HepG2 (cell line): ENCODE measurements at regions not wholly inside any gene's neighbourhood (a gene's known extent, or its start where the extent isn't known, plus 50 kb on each side); places are given as distances from the start of the nearest gene placed in this dataset.

Source experiments
- ATAC-seq: fragments of 200-7000 bp; cut with Tn5 transposase; 3 replicates; pipeline ENCODE4 v1.9.1; 2020; ENCODE audit warnings: mild to moderate bottlenecking, moderate library complexity
- BruUV-seq: library from RNA; stranded (reverse); fragments of 400-500 nt; replicated peaks from 2 replicates; lab custom pipeline; 2021; lab: Mats Ljungman, UMichigan
- CTCF ChIA-PET: fragments of 300-600 bp; formaldehyde crosslinking; extraction: SDS; loops from one replicate; lab custom pipeline; 2021; ENCODE audit warnings: low total read pairs, inconsistent platforms, low intra/inter-chr PET ratio; lab: Yijun Ruan, JAX
- POLR2A ChIA-PET: fragments of 350-600 bp; sonication (Branson Sonifier 250); formaldehyde crosslinking; loops from one replicate; lab custom pipeline; 2020; ENCODE audit warnings: antibody characterized with exemption, inconsistent platforms; lab: Yijun Ruan, JAX
- DNase-seq: peaks from one replicate; pipeline ENCODE4 v3.0.0-alpha.2; 2015; ENCODE audit warnings: low spot score
- FAIRE-seq: peaks from 3 replicates; lab custom pipeline; 2011; peaks lifted over from hg19 to GRCh38; lab: Jason Lieb, UNC
- H2AFZ ChIP-seq: one replicate; pipeline ENCODE4 v1.6.1; 2011; ENCODE audit warnings: low read length, inconsistent platforms
- H3K27ac ChIP-seq: fragments of 300-600 bp; 3 replicates; pipeline ENCODE4 v1.8.0; 2011; ENCODE audit warnings: mixed run types, mild to moderate bottlenecking, mixed read lengths, low read length, inconsistent platforms; ENCODE audit not compliant: insufficient read depth; ENCODE audit errors: extremely low read length
- H3K27me3 ChIP-seq, 2 experiments: fragments of 200-600 bp in 1 of 2; 2 replicates in 1 of 2; 3 replicates in 1 of 2; pipeline versions ENCODE4 v1.6.0 to v1.8.0; 2011; ENCODE audit warnings: low read length in 2 of 2, mild to moderate bottlenecking in 2 of 2, moderate library complexity in 2 of 2, inconsistent platforms in 1 of 2; ENCODE audit not compliant: insufficient read depth in 2 of 2, control insufficient read depth in 1 of 2
- H3K36me3 ChIP-seq, 2 experiments: fragments of 200-600 bp in 1 of 2; replicated peaks in 1 of 2; 2 replicates in 1 of 2; 3 replicates in 1 of 2; pipeline versions ENCODE4 v1.5.1 to v1.8.0; 2011; ENCODE audit warnings: low read length in 2 of 2, inconsistent platforms in 1 of 2; ENCODE audit not compliant: insufficient read depth in 2 of 2, control insufficient read depth in 1 of 2
- H3K4me1 ChIP-seq: 2 replicates; pipeline ENCODE4 v1.5.1; 2012; ENCODE audit warnings: low read length, inconsistent platforms; ENCODE audit not compliant: insufficient read depth
- H3K4me2 ChIP-seq: 2 replicates; pipeline ENCODE4 v1.6.0; 2011; ENCODE audit warnings: low read depth, low read length, inconsistent platforms
- H3K4me3 ChIP-seq, 3 experiments: fragments of 200-600 bp in 1 of 3; sonication (generic), shearing (Covaris generic) in 1 of 3; replicated peaks in 1 of 3; 2 replicates each; pipeline ENCODE4 v1.5.1; 2011 to 2016; ENCODE audit warnings: low read length in 3 of 3, inconsistent platforms in 2 of 3, low read depth in 2 of 3, mild to moderate bottlenecking in 2 of 3, control low read depth in 1 of 3, mixed read lengths in 1 of 3; ENCODE audit not compliant: insufficient read depth in 1 of 3
- H3K79me2 ChIP-seq: one replicate; pipeline ENCODE4 v1.6.1; 2011; ENCODE audit warnings: low read length, inconsistent platforms; ENCODE audit not compliant: insufficient read depth
- H3K9ac ChIP-seq: 2 replicates; pipeline ENCODE4 v1.6.0; 2011; ENCODE audit warnings: mild to moderate bottlenecking, low read depth, low read length, inconsistent platforms; ENCODE audit not compliant: insufficient read depth
- H3K9me3 ChIP-seq: 2 replicates; pipeline ENCODE4 v1.5.1; 2012; ENCODE audit warnings: mild to moderate bottlenecking, low read length
- H4K20me1 ChIP-seq: 2 replicates; pipeline ENCODE4 v1.6.0; 2011; ENCODE audit warnings: inconsistent platforms, mild to moderate bottlenecking, low read length, moderate library complexity; ENCODE audit not compliant: insufficient read depth
- ATF7 ChIP-seq, 2 experiments: fragments of 450-650 bp in 1 of 2; sonication (generic) in 1 of 2; formaldehyde crosslinking in 1 of 2; IDR thresholded peaks; 2 replicates each; pipeline versions ENCODE4 v1.4.0 to v1.6.1; 2016 to 2020; ENCODE audit warnings: antibody characterized with exemption in 1 of 2, mild to moderate bottlenecking in 1 of 2, missing genetic modification reagents in 1 of 2
- CBX5 ChIP-seq: sonication (generic); formaldehyde crosslinking; IDR thresholded peaks from 2 replicates; pipeline ENCODE4 v1.4.0; 2020; ENCODE audit warnings: missing genetic modification reagents, borderline replicate concordance
- CREB1 ChIP-seq, 2 experiments: fragments of 450-650 bp in 1 of 2; IDR thresholded peaks; 2 replicates each; pipeline ENCODE4 v1.6.1; 2016 to 2017; ENCODE audit warnings: control low read depth in 1 of 2, mild to moderate bottlenecking in 1 of 2, missing compliant biosample characterization in 1 of 2, missing genetic modification characterization in 1 of 2
- DPF2 ChIP-seq: sonication (generic); formaldehyde crosslinking; IDR thresholded peaks from 2 replicates; pipeline ENCODE4 v1.4.0; 2020; ENCODE audit warnings: mild to moderate bottlenecking, low read depth, missing genetic modification reagents, borderline replicate concordance
- HMG20B ChIP-seq: conservative IDR thresholded peaks from 2 replicates; pipeline ENCODE4 v1.6.1; 2016; ENCODE audit warnings: missing genetic modification reagents, missing compliant biosample characterization
- KLF16 ChIP-seq, 2 experiments: sonication (generic) in 1 of 2; formaldehyde crosslinking in 1 of 2; IDR thresholded peaks; 2 replicates each; pipeline versions ENCODE4 v1.6.1 to v1.8.0; 2016 to 2023; ENCODE audit warnings: missing genetic modification reagents in 2 of 2, missing compliant biosample characterization in 1 of 2
- PCBP1 ChIP-seq: fragments of 200-400 bp; formaldehyde crosslinking; IDR thresholded peaks from 2 replicates; pipeline ENCODE4 v1.6.1; 2017; ENCODE audit warnings: mild to moderate bottlenecking, low read depth, low read length, borderline replicate concordance
- REL ChIP-seq: sonication (generic); formaldehyde crosslinking; conservative IDR thresholded peaks from 2 replicates; pipeline ENCODE4 v1.8.0; 2022; ENCODE audit warnings: mild to moderate bottlenecking, missing genetic modification reagents, moderate library complexity
- YEATS2 ChIP-seq: sonication (generic); formaldehyde crosslinking; IDR thresholded peaks from 2 replicates; pipeline ENCODE4 v1.4.0; 2020; ENCODE audit warnings: missing genetic modification reagents, borderline replicate concordance
- ZNF260 ChIP-seq: sonication (generic); formaldehyde crosslinking; IDR thresholded peaks from 2 replicates; pipeline ENCODE4 v1.4.0; 2020; ENCODE audit warnings: missing genetic modification reagents, low read depth, mild to moderate bottlenecking, borderline replicate concordance
- ZNF329 ChIP-seq: sonication (generic); formaldehyde crosslinking; IDR thresholded peaks from 2 replicates; pipeline ENCODE4 v1.9.0; 2021; ENCODE audit warnings: low read depth, mild to moderate bottlenecking, missing genetic modification reagents
- WGBS: methylation state at CpG from one replicate; pipeline ENCODE4 v1.1.6; 2017; ENCODE audit warnings: low lambda C conversion rate; 5-methylcytosine and 5-hydroxymethylcytosine counted together
- in situ Hi-C: cut with HindIII; loops from 2 replicates; pipeline ENCODE4 v1.10.0; 2017; ENCODE audit warnings: low pct_unique_long_range_greater_than_20kb; ENCODE audit not compliant: extremely low pct_ligation_motif_present
- intact Hi-C: fragments of 100-400 bp; cut with micrococcal nuclease; formaldehyde crosslinking; loops from one replicate; pipeline ENCODE4 v1.10.0; 2022; ENCODE audit not compliant: unreplicated experiment
- TF ChIP-seq, protein P1 (sequence below): sonication (generic); formaldehyde crosslinking; IDR thresholded peaks from 2 replicates; pipeline ENCODE4 v1.4.0; 2020; ENCODE audit warnings: missing genetic modification reagents
- TF ChIP-seq, protein P2 (sequence below): sonication (generic); formaldehyde crosslinking; IDR thresholded peaks from 2 replicates; pipeline ENCODE4 v1.4.0; 2020; ENCODE audit warnings: missing genetic modification reagents
- TF ChIP-seq, protein P3 (sequence below): sonication (generic); formaldehyde crosslinking; IDR thresholded peaks from 2 replicates; pipeline ENCODE4 v1.4.0; 2020; ENCODE audit warnings: low read depth, mild to moderate bottlenecking, missing genetic modification reagents
- TF ChIP-seq, protein P4 (sequence below): IDR thresholded peaks from 2 replicates; pipeline ENCODE4 v1.6.1; 2016; ENCODE audit warnings: mild to moderate bottlenecking, missing biosample characterization, missing genetic modification reagents
- TF ChIP-seq, protein P5 (sequence below): IDR thresholded peaks from 2 replicates; pipeline ENCODE4 v1.6.1; 2016; ENCODE audit warnings: missing compliant biosample characterization, missing genetic modification reagents, borderline replicate concordance

DNA sequence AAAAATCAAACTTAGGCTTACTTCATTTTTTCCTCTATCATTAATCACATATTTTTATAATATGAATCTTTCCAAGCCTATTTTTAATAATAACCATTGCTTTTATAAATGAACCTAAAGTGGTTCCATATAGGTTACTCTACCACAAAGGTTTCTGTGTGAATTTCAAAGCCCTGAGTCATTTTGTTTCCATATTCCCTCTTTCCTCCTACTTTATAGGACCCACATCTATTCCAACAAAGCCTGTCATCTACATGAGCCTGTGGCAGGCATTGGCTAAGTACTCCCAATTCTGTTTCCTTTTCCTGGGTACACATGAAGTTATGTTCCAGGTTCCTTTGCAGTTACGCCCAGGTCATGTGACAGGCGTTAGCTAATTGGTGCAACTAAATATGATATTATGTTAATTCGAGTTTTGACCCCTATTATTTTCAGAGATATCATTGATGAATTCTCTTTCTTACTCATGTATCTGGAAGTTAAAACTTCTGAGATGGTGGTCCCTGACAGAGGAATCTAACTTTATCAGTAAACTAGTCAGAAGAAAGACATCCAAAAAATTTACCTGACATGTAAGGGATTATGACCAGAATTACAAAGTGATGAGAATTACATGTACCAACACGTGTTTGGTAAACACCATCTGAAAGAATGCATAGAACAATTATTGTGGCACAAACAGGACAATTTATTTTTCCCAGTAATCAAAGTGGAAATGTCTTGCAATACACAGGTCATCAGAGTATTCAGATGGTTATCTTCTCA, 1264.0 kb upstream of the CNTN5 start (continued):
- TF ChIP-seq ZNF329 (no peak), YEATS2 (CRISPR knock-in tag) (no peak), ZNF260 (CRISPR knock-in tag) (no peak), PCBP1 (no peak), KLF16 (CRISPR knock-in tag; IDR thresholded peaks at IDR 0.05) (no peak)
- TF ChIP-seq, protein P1, sequence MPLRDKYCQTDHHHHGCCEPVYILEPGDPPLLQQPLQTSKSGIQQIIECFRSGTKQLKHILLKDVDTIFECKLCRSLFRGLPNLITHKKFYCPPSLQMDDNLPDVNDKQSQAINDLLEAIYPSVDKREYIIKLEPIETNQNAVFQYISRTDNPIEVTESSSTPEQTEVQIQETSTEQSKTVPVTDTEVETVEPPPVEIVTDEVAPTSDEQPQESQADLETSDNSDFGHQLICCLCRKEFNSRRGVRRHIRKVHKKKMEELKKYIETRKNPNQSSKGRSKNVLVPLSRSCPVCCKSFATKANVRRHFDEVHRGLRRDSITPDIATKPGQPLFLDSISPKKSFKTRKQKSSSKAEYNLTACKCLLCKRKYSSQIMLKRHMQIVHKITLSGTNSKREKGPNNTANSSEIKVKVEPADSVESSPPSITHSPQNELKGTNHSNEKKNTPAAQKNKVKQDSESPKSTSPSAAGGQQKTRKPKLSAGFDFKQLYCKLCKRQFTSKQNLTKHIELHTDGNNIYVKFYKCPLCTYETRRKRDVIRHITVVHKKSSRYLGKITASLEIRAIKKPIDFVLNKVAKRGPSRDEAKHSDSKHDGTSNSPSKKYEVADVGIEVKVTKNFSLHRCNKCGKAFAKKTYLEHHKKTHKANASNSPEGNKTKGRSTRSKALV (CRISPR knock-in tag), result no peak
- TF ChIP-seq, protein P2, sequence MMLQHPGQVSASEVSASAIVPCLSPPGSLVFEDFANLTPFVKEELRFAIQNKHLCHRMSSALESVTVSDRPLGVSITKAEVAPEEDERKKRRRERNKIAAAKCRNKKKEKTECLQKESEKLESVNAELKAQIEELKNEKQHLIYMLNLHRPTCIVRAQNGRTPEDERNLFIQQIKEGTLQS (CRISPR knock-in tag), result no peak
- TF ChIP-seq, all 625 proteins: peak for 0

DNA sequence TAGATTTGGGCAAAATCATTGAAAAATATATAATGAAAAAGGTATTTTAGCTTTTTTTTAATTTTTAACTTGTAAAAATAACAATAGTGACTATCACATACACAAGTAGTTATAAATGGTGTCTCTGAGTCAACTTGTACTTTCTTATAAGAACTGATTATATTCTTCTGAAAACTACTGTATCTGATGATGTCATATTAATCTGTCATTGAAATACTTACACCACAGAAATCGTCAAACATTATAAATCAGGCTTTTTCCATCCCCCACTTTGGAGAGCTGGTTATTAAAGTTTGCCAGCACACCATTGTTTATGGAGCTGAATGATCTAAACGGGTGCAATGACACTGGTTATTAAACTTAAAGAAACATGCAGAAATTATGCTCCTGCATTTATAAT, 1259.6 kb upstream of the CNTN5 start:
- H3K27ac ChIP-seq, result no peak overlapping the region
- no peak overlapping the region for H3K4me3 ChIP-seq
- intact Hi-C loops (no loop called here), in situ Hi-C loops (no loop called here)
- no peak overlapping the region for H2AFZ ChIP-seq
- BruUV-seq, result no TSS peak
- H3K4me1 ChIP-seq, result no peaks in the 10 kb centered on the region
- H3K36me3 ChIP-seq, result no peaks in the 10 kb centered on the region
- WGBS, result 0% methylated on average over 2 of the region's 2 CpGs
- no peak overlapping the region for H3K9ac ChIP-seq
- H4K20me1 ChIP-seq, result no peaks in the 10 kb centered on the region
- H3K9me3 ChIP-seq, result no peaks in the 10 kb centered on the region
- DNase-seq, result no peak
- no peak overlapping the region for H3K4me2 ChIP-seq
- FAIRE-seq, result no peak
- H3K79me2 ChIP-seq, result no peaks in the 10 kb centered on the region
- ATAC-seq, result no peak
- POLR2A ChIA-PET, result no interaction called here
- CTCF ChIA-PET, result no interaction called here
- H3K27me3 ChIP-seq, result no peaks in the 10 kb centered on the region
- TF ChIP-seq, protein P3, sequence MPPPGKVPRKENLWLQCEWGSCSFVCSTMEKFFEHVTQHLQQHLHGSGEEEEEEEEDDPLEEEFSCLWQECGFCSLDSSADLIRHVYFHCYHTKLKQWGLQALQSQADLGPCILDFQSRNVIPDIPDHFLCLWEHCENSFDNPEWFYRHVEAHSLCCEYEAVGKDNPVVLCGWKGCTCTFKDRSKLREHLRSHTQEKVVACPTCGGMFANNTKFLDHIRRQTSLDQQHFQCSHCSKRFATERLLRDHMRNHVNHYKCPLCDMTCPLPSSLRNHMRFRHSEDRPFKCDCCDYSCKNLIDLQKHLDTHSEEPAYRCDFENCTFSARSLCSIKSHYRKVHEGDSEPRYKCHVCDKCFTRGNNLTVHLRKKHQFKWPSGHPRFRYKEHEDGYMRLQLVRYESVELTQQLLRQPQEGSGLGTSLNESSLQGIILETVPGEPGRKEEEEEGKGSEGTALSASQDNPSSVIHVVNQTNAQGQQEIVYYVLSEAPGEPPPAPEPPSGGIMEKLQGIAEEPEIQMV, result no peak
- TF ChIP-seq DPF2 (no peak), CREB1 (IDR thresholded peaks at IDR 0.05) (peak; percentile 36; the same call in 1 of the 2 replicates), CREB1 (CRISPR knock-in tag; IDR thresholded peaks at IDR 0.05) (no peak), REL (CRISPR knock-in tag) (no peak), CBX5 (CRISPR knock-in tag) (no peak), ATF7 (IDR thresholded peaks at IDR 0.05) (peak; percentile 65; the same call in 1 of the 2 replicates), ATF7 (CRISPR knock-in tag; IDR thresholded peaks at IDR 0.05) (no peak), HMG20B (CRISPR knock-in tag) (no peak)
- TF ChIP-seq, protein P4, sequence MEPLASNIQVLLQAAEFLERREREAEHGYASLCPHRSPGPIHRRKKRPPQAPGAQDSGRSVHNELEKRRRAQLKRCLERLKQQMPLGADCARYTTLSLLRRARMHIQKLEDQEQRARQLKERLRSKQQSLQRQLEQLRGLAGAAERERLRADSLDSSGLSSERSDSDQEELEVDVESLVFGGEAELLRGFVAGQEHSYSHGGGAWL (CRISPR knock-in tag), result no peak
- TF ChIP-seq, protein P5, sequence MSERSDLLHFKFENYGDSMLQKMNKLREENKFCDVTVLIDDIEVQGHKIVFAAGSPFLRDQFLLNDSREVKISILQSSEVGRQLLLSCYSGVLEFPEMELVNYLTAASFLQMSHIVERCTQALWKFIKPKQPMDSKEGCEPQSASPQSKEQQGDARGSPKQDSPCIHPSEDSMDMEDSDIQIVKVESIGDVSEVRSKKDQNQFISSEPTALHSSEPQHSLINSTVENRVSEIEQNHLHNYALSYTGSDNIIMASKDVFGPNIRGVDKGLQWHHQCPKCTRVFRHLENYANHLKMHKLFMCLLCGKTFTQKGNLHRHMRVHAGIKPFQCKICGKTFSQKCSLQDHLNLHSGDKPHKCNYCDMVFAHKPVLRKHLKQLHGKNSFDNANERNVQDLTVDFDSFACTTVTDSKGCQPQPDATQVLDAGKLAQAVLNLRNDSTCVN (CRISPR knock-in tag), result no peak
